Endothelial cell of umbilical vein (primary cell): ENCODE measurements at regions not wholly inside any gene's neighbourhood (a gene's known extent, or its start where the extent isn't known, plus 50 kb on each side); places are given as distances from the start of the nearest gene placed in this dataset.

Source experiments
- BruUV-seq: library from RNA; stranded (reverse); fragments of 400-500 nt; replicated peaks from 2 replicates; lab custom pipeline; 2021; lab: Mats Ljungman, UMichigan
- CTCF ChIA-PET: fragments of 300-600, 350-600 bp; sonication (Branson Sonifier 250); formaldehyde crosslinking; loops from one replicate; lab custom pipeline; 2021; ENCODE audit warnings: antibody characterized with exemption, inconsistent platforms; lab: Charles Lee
- POLR2A ChIA-PET: fragments of 300-600, 350-600 bp; sonication (Branson Sonifier 250); formaldehyde crosslinking; loops from one replicate; lab custom pipeline; 2021; ENCODE audit warnings: antibody characterized with exemption, inconsistent platforms; lab: Charles Lee
- DNase-seq: peaks from one replicate; pipeline ENCODE4 v3.0.0-alpha.2; 2011; ENCODE audit warnings: low read depth, low spot score
- FAIRE-seq: peaks from 2 replicates; lab custom pipeline; 2011; peaks lifted over from hg19 to GRCh38; lab: Jason Lieb, UNC
- H2AFZ ChIP-seq: 2 replicates; pipeline ENCODE4 v1.6.0; 2012; ENCODE audit warnings: low read depth, low read length, control low read depth, inconsistent platforms
- H3K27ac ChIP-seq: 2 replicates; pipeline ENCODE4 v1.5.1; 2011; ENCODE audit warnings: low read depth, mild to moderate bottlenecking, control low read depth, low read length, moderate library complexity; ENCODE audit not compliant: insufficient read depth
- H3K27me3 ChIP-seq, 2 experiments: 2 replicates each; pipeline versions ENCODE4 v1.6.0 to v1.6.1; 2011; ENCODE audit warnings: low read length in 2 of 2, mixed read lengths in 1 of 2; ENCODE audit not compliant: control insufficient read depth in 2 of 2, insufficient read depth in 2 of 2
- H3K36me3 ChIP-seq, 2 experiments: 2 replicates in 1 of 2; 3 replicates in 1 of 2; pipeline ENCODE4 v1.5.1; 2011; ENCODE audit warnings: low read length in 2 of 2, mild to moderate bottlenecking in 1 of 2, moderate library complexity in 1 of 2; ENCODE audit not compliant: control insufficient read depth in 2 of 2, insufficient read depth in 2 of 2; ENCODE audit errors: extremely low read depth in 1 of 2
- H3K4me1 ChIP-seq: 3 replicates; pipeline ENCODE4 v1.5.1; 2011; ENCODE audit warnings: mild to moderate bottlenecking, low read length; ENCODE audit not compliant: control insufficient read depth, insufficient read depth; ENCODE audit errors: extremely low read depth
- H3K4me2 ChIP-seq: 2 replicates; pipeline ENCODE4 v1.6.1; 2011; ENCODE audit warnings: low read length, control low read depth, mixed read lengths; ENCODE audit not compliant: insufficient read depth
- H3K4me3 ChIP-seq, 3 experiments: fragments of 200-600 bp in 1 of 3; sonication (generic), shearing (Covaris generic) in 1 of 3; replicated peaks in 1 of 3; 2 replicates each; pipeline ENCODE4 v1.5.1; 2011 to 2016; ENCODE audit warnings: control low read depth in 3 of 3, low read length in 3 of 3, mild to moderate bottlenecking in 2 of 3, inconsistent platforms in 1 of 3, low read depth in 1 of 3, moderate library complexity in 1 of 3; ENCODE audit not compliant: insufficient read depth in 1 of 3
- H3K79me2 ChIP-seq: 2 replicates; pipeline ENCODE4 v1.6.0; 2012; ENCODE audit warnings: low read length, inconsistent platforms; ENCODE audit not compliant: control insufficient read depth, insufficient read depth
- H3K9ac ChIP-seq: replicated peaks from 2 replicates; pipeline ENCODE3; 2011; ENCODE audit warnings: low read length, control low read depth; ENCODE audit not compliant: insufficient read depth; ENCODE audit errors: extremely low read depth
- H3K9me1 ChIP-seq: replicated peaks from 3 replicates; pipeline ENCODE4 v1.6.0; 2011; ENCODE audit warnings: mild to moderate bottlenecking, low read length; ENCODE audit not compliant: control insufficient read depth, insufficient read depth; ENCODE audit errors: extremely low read depth
- H3K9me3 ChIP-seq: replicated peaks from 2 replicates; pipeline ENCODE4 v1.5.1; 2012; ENCODE audit warnings: low read length, inconsistent platforms; ENCODE audit not compliant: control insufficient read depth, insufficient read depth
- H4K20me1 ChIP-seq: replicated peaks from 2 replicates; pipeline ENCODE3; 2011; ENCODE audit warnings: mild to moderate bottlenecking, low read length; ENCODE audit not compliant: control insufficient read depth, insufficient read depth; ENCODE audit errors: extremely low read depth
- EZH2 ChIP-seq: IDR thresholded peaks from 2 replicates; pipeline ENCODE4 v1.6.1; 2012; ENCODE audit warnings: borderline replicate concordance, low read depth, mild to moderate bottlenecking, moderate library complexity, low read length, inconsistent platforms; ENCODE audit not compliant: severe bottlenecking
- FOS ChIP-seq: IDR thresholded peaks from 2 replicates; pipeline ENCODE4 v1.6.1; 2011; ENCODE audit warnings: mild to moderate bottlenecking, low read length, moderate library complexity, borderline replicate concordance; ENCODE audit not compliant: insufficient read depth
- GATA2 ChIP-seq: IDR thresholded peaks from 2 replicates; pipeline ENCODE4 v1.7.0; 2011; ENCODE audit warnings: low read depth, mild to moderate bottlenecking, moderate library complexity, mixed read lengths, low read length; ENCODE audit not compliant: insufficient read length, insufficient read depth
- JUN ChIP-seq: IDR thresholded peaks from 2 replicates; pipeline ENCODE4 v1.6.1; 2011; ENCODE audit warnings: borderline replicate concordance, low read depth; ENCODE audit not compliant: insufficient read length, insufficient read depth
- MYC ChIP-seq: IDR thresholded peaks from one replicate; pipeline ENCODE4 v1.6.1; 2011; ENCODE audit warnings: mild to moderate bottlenecking, low read depth, low read length
- POLR2A ChIP-seq: IDR thresholded peaks from 2 replicates; pipeline ENCODE4 v1.6.1; 2012; ENCODE audit warnings: low read depth, mild to moderate bottlenecking, control low read depth, low read length
- POLR2AphosphoS5 ChIP-seq: IDR thresholded peaks from 2 replicates; pipeline ENCODE4 v1.6.1; 2012; ENCODE audit warnings: low read depth, mild to moderate bottlenecking, control low read depth, low read length, moderate library complexity; ENCODE audit not compliant: insufficient read depth
- dilution Hi-C: fragments of 300-500 bp; cut with MboI; formaldehyde crosslinking; loops from one replicate; pipeline ENCODE4 v1.15.0; 2019; ENCODE audit warnings: low sequenced_read_pairs; ENCODE audit not compliant: extremely low pct_ligation_motif_present
- intact Hi-C: fragments of 100-400 bp; cut with micrococcal nuclease; formaldehyde crosslinking; loops from one replicate; pipeline ENCODE4 v1.10.0; 2022
- TF ChIP-seq, protein P1 (sequence below), 2 donors: IDR thresholded peaks; 1 replicate in 1 of 2; 2 replicates in 1 of 2; pipeline ENCODE4 v1.5.1; 2011; ENCODE audit warnings: low read length in 2 of 2, mild to moderate bottlenecking in 2 of 2, moderate library complexity in 2 of 2, control low read depth in 1 of 2, inconsistent platforms in 1 of 2, low read depth in 1 of 2; ENCODE audit not compliant: insufficient read depth in 1 of 2; ENCODE audit errors: extremely low read depth in 1 of 2
- TF ChIP-seq, protein P2 (sequence below): IDR thresholded peaks from 2 replicates; pipeline ENCODE4 v1.6.1; 2011; ENCODE audit not compliant: insufficient read depth, insufficient read length

DNA sequence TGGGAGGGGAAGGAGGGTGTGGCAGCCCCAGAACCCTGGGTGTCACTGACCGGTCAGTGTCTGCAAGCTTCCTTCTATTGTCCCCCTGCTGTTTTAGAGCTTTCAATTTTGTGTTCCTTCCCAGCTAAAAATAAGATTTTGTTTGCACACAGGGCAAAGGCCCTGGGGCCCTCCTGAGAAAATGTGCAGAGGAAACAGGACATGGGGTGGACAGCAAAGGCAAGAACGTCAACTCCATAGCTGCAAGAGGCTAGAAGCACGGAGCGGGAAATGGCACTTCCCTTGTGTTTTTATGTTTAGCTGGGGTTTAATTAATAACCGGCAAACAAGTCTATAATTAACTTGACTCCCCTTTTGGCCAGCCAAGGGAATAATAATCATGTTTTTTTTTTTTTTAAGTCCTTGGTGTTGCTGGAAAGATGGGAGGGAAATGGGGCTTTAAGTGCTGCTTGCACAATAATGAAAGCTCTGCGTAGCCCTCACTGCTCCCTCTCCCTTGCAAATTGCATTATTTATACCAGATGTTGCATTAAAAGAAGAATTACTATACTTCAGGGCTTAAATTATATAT lies 261.4 kb upstream of the USP24 start:
- Histone ChIP-seq H3K4me3 (no peak overlapping the region), H3K4me1 (peaks cover 22% of the 10 kb centered on the region), H2AFZ (no peak overlapping the region), H3K36me3 (no peaks in the 10 kb centered on the region), H3K9me3 (no peaks in the 10 kb centered on the region), H3K9ac (no peak overlapping the region), H3K4me2 (no peak overlapping the region), H3K27ac (no peak overlapping the region), H3K79me2 (no peaks in the 10 kb centered on the region), H3K9me1 (no peaks in the 10 kb centered on the region), H4K20me1 (no peaks in the 10 kb centered on the region), H3K27me3 (no peaks in the 10 kb centered on the region)
- dilution Hi-C loops, result no loop called here
- intact Hi-C loops, result loop anchor here (5.0 kb wide), 1 partner anchor 936 kb away; no protein-coding TSS in a partner anchor
- ChIA-PET CTCF (interaction anchor here (0.9 to 5.5 kb wide), 9 partner anchors 47 to 1108 kb away, joined by 3 to 43 read pairs (median 4); partner anchors contain the start of gene PLPP3), POLR2A (no interaction called here)
- BruUV-seq, result no TSS peak
- DNase-seq (no peak), FAIRE-seq (no peak)
- TF ChIP-seq POLR2A (no peak), GATA2 (no peak), JUN (no peak), FOS (no peak), MYC (no peak), POLR2AphosphoS5 (no peak), EZH2 (no peak)
- TF ChIP-seq, protein P1, sequence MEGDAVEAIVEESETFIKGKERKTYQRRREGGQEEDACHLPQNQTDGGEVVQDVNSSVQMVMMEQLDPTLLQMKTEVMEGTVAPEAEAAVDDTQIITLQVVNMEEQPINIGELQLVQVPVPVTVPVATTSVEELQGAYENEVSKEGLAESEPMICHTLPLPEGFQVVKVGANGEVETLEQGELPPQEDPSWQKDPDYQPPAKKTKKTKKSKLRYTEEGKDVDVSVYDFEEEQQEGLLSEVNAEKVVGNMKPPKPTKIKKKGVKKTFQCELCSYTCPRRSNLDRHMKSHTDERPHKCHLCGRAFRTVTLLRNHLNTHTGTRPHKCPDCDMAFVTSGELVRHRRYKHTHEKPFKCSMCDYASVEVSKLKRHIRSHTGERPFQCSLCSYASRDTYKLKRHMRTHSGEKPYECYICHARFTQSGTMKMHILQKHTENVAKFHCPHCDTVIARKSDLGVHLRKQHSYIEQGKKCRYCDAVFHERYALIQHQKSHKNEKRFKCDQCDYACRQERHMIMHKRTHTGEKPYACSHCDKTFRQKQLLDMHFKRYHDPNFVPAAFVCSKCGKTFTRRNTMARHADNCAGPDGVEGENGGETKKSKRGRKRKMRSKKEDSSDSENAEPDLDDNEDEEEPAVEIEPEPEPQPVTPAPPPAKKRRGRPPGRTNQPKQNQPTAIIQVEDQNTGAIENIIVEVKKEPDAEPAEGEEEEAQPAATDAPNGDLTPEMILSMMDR (IDR thresholded peaks at IDR 0.05; ENCODE audit: extremely low read depth in 1 of 2, insufficient read depth in 1 of 2, low read depth in 1 of 2, low read length in 2 of 2), result no peak
- TF ChIP-seq, protein P2, sequence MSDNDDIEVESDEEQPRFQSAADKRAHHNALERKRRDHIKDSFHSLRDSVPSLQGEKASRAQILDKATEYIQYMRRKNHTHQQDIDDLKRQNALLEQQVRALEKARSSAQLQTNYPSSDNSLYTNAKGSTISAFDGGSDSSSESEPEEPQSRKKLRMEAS, result no peak
